Caco-2 (cell line): ENCODE measurements at regions not wholly inside any gene's neighbourhood (a gene's known extent, or its start where the extent isn't known, plus 50 kb on each side); places are given as distances from the start of the nearest gene placed in this dataset.
"Not testable (repeated sequence)": the region's sequence is repeated elsewhere in the genome, so short reads cannot be mapped to it uniquely, and the experiment has no call there.

Experiments used
- BruUV-seq: library from RNA; stranded (reverse); fragments of 400-500 nt; replicated peaks from 2 replicates; lab custom pipeline; 2021; lab: Mats Ljungman, UMichigan
- CTCF ChIA-PET: fragments of 300-600 bp; sonication (Branson Sonifier 250); formaldehyde crosslinking; loops from one replicate; lab custom pipeline; 2022; ENCODE audit warnings: antibody characterized with exemption; lab: Charles Lee
- POLR2A ChIA-PET: fragments of 300-600 bp; sonication (Branson Sonifier 250); formaldehyde crosslinking; loops from one replicate; lab custom pipeline; 2022; ENCODE audit warnings: antibody characterized with exemption; lab: Charles Lee
- DNase-seq, 2 experiments: peaks; one replicate each; pipeline versions ENCODE4 v3.0.0 to v3.0.0-alpha.2; 2020 to 2022
- H3K27me3 ChIP-seq: replicated peaks from 2 replicates; pipeline ENCODE4 v1.6.0; 2011; ENCODE audit warnings: low read length; ENCODE audit not compliant: control insufficient read depth, insufficient read depth
- H3K36me3 ChIP-seq: 2 replicates; pipeline ENCODE4 v1.5.1; 2011; ENCODE audit warnings: low read length; ENCODE audit not compliant: control insufficient read depth, insufficient read depth
- H3K4me1 ChIP-seq: fragments of 250-450 bp; sonication (Bioruptor Pico); 2 replicates; pipeline ENCODE4 v1.5.1; 2020; ENCODE audit warnings: mild to moderate bottlenecking
- H3K4me3 ChIP-seq: 2 replicates; pipeline ENCODE4 v1.5.1; 2011; ENCODE audit warnings: low read depth, mild to moderate bottlenecking, control low read depth, low read length
- H3K9me3 ChIP-seq: fragments of 250-450 bp; sonication (Bioruptor Pico); 2 replicates; pipeline ENCODE4 v1.5.1; 2020; ENCODE audit warnings: mild to moderate bottlenecking, moderate library complexity
- H3K27ac Mint-ChIP-seq: one replicate; pipeline ENCODE4 v1.8.0; 2022; ENCODE audit warnings: mixed read lengths; ENCODE audit not compliant: unreplicated experiment
- H3K27me3 Mint-ChIP-seq: one replicate; pipeline ENCODE4 v1.8.0; 2022; ENCODE audit warnings: mixed read lengths; ENCODE audit not compliant: insufficient read depth, unreplicated experiment
- H3K36me3 Mint-ChIP-seq: one replicate; pipeline ENCODE4 v1.8.0; 2022; ENCODE audit warnings: mild to moderate bottlenecking, mixed read lengths; ENCODE audit not compliant: insufficient read depth, unreplicated experiment
- H3K4me1 Mint-ChIP-seq: one replicate; pipeline ENCODE4 v1.8.0; 2022; ENCODE audit warnings: low read depth, mixed read lengths; ENCODE audit not compliant: unreplicated experiment
- H3K4me3 Mint-ChIP-seq: one replicate; pipeline ENCODE4 v1.8.0; 2022; ENCODE audit warnings: mild to moderate bottlenecking, moderate library complexity, mixed read lengths; ENCODE audit not compliant: unreplicated experiment
- H3K9me3 Mint-ChIP-seq: one replicate; pipeline ENCODE4 v1.8.0; 2022; ENCODE audit warnings: mixed read lengths; ENCODE audit not compliant: unreplicated experiment
- intact Hi-C: fragments of 100-400 bp; cut with micrococcal nuclease; formaldehyde crosslinking; loops from one replicate; pipeline ENCODE4 v1.10.0; 2022; ENCODE audit not compliant: unreplicated experiment
- TF ChIP-seq, protein P1 (sequence below), 2 experiments: fragments of 200-600 bp in 1 of 2; IDR thresholded peaks; 1 replicate in 1 of 2; 2 replicates in 1 of 2; pipeline versions ENCODE4 v1.5.1 to v1.8.0; 2011 to 2022; ENCODE audit warnings: antibody characterized with exemption in 1 of 2, control low read depth in 1 of 2, inconsistent platforms in 1 of 2, low read depth in 1 of 2, low read length in 1 of 2, mild to moderate bottlenecking in 1 of 2, moderate library complexity in 1 of 2; ENCODE audit not compliant: insufficient read depth in 1 of 2, severe bottlenecking in 1 of 2, unreplicated experiment in 1 of 2

DNA sequence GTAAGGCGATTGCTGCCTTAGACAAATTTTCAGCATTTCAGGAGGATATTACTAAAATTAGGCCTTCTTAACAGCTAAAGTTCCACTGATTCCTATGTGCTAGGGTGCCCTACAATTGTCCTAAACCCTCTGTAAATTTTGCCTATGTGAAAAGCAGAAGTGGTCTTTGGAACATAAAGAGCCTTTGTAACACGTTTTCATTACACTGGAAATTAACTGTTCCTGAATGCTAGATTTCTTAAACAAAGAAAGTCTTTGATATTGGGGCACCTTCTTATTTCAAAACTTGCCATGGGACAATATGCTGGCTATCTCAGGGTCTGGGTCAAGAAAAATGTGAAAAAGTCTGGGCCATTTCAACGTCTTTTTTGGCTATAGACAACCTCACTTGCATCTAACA lies 60.4 kb upstream of the MOCS2 start:
- Histone ChIP-seq H3K4me3 (no peak overlapping the region), H3K4me1 (no peaks in the 10 kb centered on the region), H3K27me3 (no peaks in the 10 kb centered on the region), H3K36me3 (no peaks in the 10 kb centered on the region), H3K9me3 (no peaks in the 10 kb centered on the region)
- TF ChIP-seq, protein P1, sequence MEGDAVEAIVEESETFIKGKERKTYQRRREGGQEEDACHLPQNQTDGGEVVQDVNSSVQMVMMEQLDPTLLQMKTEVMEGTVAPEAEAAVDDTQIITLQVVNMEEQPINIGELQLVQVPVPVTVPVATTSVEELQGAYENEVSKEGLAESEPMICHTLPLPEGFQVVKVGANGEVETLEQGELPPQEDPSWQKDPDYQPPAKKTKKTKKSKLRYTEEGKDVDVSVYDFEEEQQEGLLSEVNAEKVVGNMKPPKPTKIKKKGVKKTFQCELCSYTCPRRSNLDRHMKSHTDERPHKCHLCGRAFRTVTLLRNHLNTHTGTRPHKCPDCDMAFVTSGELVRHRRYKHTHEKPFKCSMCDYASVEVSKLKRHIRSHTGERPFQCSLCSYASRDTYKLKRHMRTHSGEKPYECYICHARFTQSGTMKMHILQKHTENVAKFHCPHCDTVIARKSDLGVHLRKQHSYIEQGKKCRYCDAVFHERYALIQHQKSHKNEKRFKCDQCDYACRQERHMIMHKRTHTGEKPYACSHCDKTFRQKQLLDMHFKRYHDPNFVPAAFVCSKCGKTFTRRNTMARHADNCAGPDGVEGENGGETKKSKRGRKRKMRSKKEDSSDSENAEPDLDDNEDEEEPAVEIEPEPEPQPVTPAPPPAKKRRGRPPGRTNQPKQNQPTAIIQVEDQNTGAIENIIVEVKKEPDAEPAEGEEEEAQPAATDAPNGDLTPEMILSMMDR (IDR thresholded peaks at IDR 0.05; ENCODE audit: insufficient read depth in 1 of 2, low read depth in 1 of 2, low read length in 1 of 2, severe bottlenecking in 1 of 2, unreplicated experiment in 1 of 2), result no peak
- Mint-ChIP-seq H3K9me3 (no peaks in the 10 kb centered on the region), H3K4me1 (no peaks in the 10 kb centered on the region), H3K27ac (no peak overlapping the region), H3K4me3 (no peak overlapping the region), H3K27me3 (peaks cover 6% of the 10 kb centered on the region), H3K36me3 (no peaks in the 10 kb centered on the region)
- ChIA-PET POLR2A (no interaction called here), CTCF (interaction anchor here (1.0 to 1.6 kb wide), 2 partner anchors 92 to 165 kb away, joined by 3 to 4 read pairs; no protein-coding TSS in a partner anchor)
- no peak for DNase-seq
- intact Hi-C loops, result loop anchor here (1.0 to 5.0 kb wide), 5 partner anchors 122 to 1057 kb away; no protein-coding TSS in a partner anchor
- no TSS peak for BruUV-seq

DNA sequence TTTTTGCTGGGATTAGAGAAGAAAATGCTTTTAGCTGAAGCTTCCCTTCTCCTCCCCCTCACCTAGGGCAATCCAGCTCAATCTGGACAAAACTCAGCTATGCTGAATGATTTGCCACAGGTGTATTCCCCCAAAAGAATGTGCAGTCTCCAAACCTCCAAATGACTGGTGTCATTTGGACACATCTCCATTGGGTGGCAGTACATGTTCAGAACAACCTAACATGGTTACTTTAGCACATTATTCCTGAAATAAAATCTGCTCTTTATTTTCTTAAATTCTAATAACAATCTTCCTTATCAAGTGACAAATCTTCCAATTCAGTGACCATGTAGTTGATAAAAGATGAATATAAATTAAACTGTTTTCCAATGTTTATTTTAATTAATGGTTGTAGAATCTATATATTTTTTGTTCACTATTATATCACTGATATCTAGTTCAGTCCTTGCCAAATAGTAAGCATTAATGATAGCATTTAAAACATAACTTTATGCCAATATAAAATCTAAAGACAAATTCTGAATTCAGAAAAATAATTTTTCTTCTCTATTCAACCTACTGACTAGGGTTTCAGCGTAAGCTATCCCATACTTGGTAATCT lies 61.3 kb upstream of the MOCS2 start:
- TF ChIP-seq, protein P1 (IDR thresholded peaks at IDR 0.05; ENCODE audit: insufficient read depth in 1 of 2, low read depth in 1 of 2, low read length in 1 of 2, severe bottlenecking in 1 of 2, unreplicated experiment in 1 of 2), result peak; percentile 59 to 64
- peak in 1 of 2 experiments; percentile 32 for DNase-seq
- Mint-ChIP-seq H3K4me3 (no peak overlapping the region), H3K36me3 (no peaks in the 10 kb centered on the region), H3K4me1 (no peaks in the 10 kb centered on the region), H3K27me3 (peaks cover 6% of the 10 kb centered on the region), H3K9me3 (no peaks in the 10 kb centered on the region), H3K27ac (no peak overlapping the region)
- Histone ChIP-seq H3K36me3 (no peaks in the 10 kb centered on the region), H3K4me1 (no peaks in the 10 kb centered on the region), H3K9me3 (no peaks in the 10 kb centered on the region), H3K27me3 (no peaks in the 10 kb centered on the region), H3K4me3 (no peak overlapping the region)
- no TSS peak for BruUV-seq
- POLR2A ChIA-PET, result no interaction called here
- CTCF ChIA-PET, result interaction anchor here (0.8 to 1.6 kb wide), 3 partner anchors 91 to 260 kb away, joined by 3 to 7 read pairs (median 4); no protein-coding TSS in a partner anchor
- intact Hi-C loops, result loop anchor here (1.0 to 5.0 kb wide), 5 partner anchors 121 to 1056 kb away; no protein-coding TSS in a partner anchor

DNA sequence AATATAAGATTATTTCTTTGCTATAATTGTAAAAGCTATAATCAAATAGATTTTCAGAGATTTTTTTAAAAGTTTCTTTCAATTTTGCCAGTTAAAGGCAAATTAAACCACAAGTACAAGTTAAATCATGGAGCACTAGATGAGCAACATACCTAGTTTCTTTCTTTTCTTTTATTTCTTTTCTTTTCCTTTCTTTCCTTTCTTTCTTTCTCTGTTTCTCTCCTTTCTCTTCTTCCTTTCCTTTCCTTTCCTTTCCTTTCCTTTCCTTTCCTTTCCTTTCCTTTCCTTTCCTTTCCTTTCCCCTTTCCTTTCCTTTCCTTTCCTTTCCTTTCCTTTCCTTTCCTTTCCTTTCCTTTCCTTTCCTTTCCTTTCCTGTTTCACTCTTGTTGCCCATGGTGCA lies 62.5 kb upstream of the MOCS2 start:
- H3K36me3 ChIP-seq, H3K36me3 Mint-ChIP-seq, BruUV-seq, H3K4me3 ChIP-seq, POLR2A ChIA-PET, DNase-seq, H3K4me3 Mint-ChIP-seq, H3K4me1 Mint-ChIP-seq, H3K9me3 Mint-ChIP-seq, H3K4me1 ChIP-seq, H3K27me3 ChIP-seq, CTCF ChIA-PET, H3K9me3 ChIP-seq, H3K27ac Mint-ChIP-seq: not testable (repeated sequence)
- intact Hi-C loops, result loop anchor here (5.0 kb wide), 2 partner anchors 120 to 1055 kb away; no protein-coding TSS in a partner anchor
- H3K27me3 Mint-ChIP-seq, result peaks cover 11% of the 10 kb centered on the region
